Epidermal melanocyte (primary cell): ENCODE measurements at regions not wholly inside any gene's neighbourhood (a gene's known extent, or its start where the extent isn't known, plus 50 kb on each side); places are given as distances from the start of the nearest gene placed in this dataset.
"Not testable (repeated sequence)": the region's sequence is repeated elsewhere in the genome, so short reads cannot be mapped to it uniquely, and the experiment has no call there.

Source experiments
- DNase-seq: peaks from one replicate; pipeline ENCODE4 v3.0.0; 2011; ENCODE audit warnings: low spot score; ENCODE audit not compliant: insufficient read length

DNA sequence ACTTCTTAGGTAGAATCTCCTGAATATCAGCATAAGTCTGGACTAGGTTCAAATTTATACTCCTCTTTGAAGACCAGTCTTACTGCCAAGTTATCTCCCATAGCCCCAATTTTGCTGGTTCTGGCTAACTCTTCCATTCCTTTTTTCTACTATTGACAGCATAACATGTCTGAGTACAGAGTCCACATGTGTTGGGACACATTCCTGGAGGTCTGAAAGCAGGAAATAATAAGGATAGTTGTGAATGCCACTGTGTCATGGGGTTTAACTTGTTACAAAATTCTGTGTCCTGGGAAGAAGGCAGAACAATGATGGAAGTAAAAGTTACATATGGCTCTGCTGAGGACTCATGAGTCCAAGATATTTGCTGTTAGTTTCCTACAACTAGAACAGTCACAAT lies 57.4 kb upstream of the ZBTB20 start:
- DNase-seq = no peak

- no peak for DNase-seq
Observed at GRCh38 chr3:115208066-115208750, 61.1 kb upstream of the ZBTB20 start.

DNA sequence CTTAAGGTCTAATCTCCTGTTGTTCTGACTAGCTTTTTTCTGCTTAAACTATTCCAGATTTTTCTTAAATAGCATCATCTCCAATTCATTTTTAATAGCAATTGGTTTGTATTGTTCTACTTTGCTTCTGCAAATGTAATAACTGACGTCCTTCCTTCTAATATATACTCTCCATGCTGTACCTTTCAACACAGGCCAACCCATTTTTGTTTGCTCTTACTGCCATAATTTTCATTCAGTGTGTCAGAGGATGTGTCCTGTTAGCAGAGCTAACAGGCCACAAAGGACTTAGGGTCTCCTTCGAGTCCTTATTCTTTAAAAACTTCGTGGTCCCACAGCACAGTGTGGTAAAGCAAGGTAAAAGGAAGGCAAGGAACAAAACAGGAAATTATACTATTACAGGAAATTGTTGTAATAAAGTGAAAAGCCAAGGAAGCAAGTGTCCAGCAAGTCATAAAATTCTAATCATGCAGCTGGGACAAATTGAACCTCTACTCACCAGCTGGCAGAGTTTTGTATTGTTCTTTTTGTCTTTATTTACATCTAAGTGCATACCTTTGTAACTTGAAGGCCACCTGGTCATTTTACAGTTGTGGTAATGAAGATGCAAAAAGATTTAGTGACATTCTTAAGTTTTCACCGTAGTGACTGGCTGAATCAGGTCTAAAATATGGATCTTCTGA lies 64.9 kb upstream of the ZBTB20 start:
- no peak for DNase-seq

- DNase-seq = no peak
Observed at GRCh38 chr3:115212615-115213014, 65.5 kb upstream of the ZBTB20 start.

DNA sequence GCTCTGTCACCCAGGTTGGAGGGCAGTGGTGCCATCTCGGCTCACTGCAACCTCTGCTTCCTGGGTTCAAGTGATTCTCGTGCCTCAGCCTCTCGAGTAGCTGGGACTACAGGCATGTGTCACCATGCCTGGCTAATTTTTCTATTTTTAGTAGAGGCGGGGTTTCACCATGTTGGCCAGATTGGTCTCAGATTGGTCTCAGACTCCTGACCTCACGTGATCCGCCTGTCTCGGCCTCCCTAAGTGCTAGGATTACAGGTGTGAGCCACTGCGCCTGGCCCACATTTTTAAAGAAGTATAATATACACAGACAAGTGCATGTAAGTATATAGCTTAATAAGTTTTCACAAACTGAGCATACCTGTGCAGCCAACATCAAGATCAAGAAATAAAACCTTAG lies 66.0 kb upstream of the ZBTB20 start:
- not testable (repeated sequence) for DNase-seq

GRCh38 chr3:115217292-115217677 lies 70.2 kb upstream of the ZBTB20 start:
- no peak for DNase-seq

GRCh38 chr3:115217678-115218451 lies 70.8 kb upstream of the ZBTB20 start:
- no peak for DNase-seq

GRCh38 chr3:115218859-115219258 lies 71.8 kb upstream of the ZBTB20 start:
- DNase-seq = no peak

DNA sequence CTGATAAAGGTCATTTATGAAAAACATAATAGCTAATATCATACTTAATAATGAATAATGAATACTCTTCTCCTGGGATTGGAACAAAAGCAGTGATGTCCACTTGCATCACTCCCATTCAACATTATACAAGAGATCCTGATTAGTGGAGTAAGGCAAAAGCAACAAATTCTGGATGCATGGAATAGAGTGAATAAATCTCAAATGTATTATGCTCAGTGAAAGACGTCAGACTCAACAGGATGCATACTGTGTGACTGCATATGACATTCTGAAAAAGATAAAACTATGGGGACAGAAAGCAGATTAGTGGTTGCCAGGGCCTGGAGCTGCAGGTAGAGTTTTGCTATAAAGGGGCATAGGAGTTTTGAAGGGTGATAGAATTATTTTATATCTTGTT lies 77.6 kb upstream of the ZBTB20 start:
- DNase-seq = no peak

DNA sequence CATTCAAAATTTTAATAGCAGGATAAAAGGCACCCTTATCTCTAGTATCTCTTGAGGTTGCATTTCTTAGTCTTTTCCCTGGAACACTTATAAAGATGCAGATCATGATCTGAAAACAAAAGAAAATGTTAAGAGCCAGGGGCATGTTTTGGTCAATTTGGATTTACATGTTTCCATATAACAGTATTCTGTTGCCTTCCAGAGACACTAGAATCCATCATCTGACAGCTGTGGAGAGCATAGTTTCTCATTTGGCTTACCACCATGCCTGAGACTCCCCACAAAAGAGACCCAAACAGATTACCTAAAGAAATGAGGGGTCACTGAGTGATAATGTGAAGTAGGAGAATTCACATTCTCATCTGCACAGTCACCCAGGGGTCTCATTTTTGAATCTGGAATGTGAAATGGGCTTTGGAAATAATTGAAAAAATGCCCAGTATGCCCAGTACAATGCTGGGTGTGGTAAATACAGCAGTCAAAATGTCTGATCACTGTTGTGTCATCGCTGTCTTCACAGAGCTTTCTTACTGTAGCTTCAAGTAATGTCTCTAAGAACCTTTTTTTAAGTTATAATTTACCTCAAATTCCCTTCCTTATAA lies 79.9 kb upstream of the ZBTB20 start:
- DNase-seq = no peak

DNA sequence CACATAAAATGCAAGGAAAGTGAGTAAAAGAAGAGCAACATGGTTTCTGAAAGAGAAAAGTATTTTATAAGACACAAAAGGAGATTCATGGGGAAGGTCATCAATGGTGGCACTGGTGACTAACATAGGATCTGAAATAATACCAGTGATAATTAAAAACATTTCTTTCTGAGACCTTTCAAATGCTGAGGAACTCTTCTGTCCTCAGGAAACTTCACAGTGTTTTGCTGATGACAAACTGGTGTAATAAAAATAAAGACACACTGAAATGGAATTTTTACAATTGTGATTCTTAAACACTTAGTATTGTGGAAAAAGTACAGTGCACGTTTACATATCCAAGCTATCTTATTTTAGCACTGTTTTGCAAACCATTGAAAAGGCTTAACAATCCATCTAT lies 80.4 kb upstream of the ZBTB20 start:
- no peak for DNase-seq

- no peak for DNase-seq
Observed at GRCh38 chr3:115228266-115228665, 81.2 kb upstream of the ZBTB20 start.

DNA sequence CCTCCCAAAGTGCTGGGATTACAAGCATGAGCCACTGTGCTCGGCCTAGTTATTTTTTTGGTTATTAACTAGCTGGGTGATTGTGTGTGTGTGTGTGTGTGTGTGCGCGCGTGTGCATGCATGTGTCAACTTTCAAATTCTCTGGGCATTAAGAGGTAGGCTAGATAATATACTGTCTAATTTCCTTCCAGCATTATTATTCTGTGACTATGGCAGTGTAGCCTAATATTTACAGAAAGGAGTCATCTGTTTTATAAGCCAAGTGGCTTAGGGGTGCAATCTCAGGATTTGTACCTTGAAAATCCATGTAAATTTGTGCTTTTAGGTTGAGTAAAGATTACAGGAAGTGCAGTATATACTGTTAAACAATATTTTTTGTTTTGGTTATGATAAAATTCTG lies 85.1 kb upstream of the ZBTB20 start:
- DNase-seq = no peak

- DNase-seq = no peak
Observed at GRCh38 chr3:115233021-115233420, 85.9 kb upstream of the ZBTB20 start.

DNA sequence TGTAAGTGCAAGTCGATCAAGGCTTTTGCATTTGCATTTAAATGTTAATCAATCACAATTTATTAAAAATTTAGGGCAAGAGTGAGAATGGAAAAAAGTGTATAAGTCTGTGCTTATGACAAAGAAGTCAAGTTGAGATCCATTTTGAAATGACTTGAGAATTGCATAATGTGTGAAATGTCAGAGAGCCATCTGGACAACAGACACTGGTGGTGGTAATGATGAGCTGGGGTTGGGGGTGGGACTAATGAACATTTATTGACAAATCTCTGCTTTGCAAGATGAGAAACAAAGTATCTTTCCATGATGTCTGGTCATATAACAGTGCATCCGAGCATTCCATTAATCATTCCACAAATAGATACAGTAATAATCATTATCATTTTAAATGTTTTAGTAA lies 89.4 kb upstream of the ZBTB20 start:
- no peak for DNase-seq

DNA sequence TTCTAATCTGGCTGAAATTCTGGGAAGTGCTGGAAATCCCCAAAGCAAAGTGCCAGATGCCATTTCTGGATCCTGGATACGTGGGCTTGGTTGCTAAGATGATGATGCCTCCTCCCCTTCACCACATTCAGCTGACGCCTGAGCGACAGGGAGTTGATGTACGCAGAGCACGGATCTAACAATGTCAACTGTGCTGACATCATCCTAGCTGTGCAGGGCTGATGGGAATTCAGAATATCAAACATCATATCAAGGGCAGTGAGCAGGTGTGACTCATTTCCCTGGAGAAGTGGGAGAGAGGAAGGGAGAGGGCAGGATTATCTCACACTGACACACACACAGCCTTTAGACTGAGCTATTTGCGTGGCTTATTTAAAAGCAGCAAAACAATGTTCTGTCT lies 92.6 kb upstream of the ZBTB20 start:
- no peak for DNase-seq

DNA sequence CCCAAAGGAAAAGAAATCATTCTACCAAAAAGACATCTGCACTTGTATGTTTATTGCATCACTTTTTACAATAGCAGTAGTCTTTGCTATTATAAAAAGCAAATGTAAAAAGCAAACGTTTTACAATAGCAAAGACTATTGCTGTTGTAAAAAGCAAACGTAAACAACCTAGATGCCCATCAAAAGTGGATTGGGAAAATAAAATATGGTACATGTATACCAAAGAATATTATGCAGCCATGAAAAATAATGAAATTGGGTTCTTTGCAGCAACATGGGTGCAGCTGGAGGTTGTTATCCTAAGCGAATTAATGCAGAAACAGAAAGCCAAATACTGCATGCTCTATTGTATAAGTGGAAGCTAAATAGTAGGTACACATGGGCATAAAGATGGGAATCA lies 97.3 kb upstream of the ZBTB20 start:
- no peak for DNase-seq

- DNase-seq = peak; percentile 23
Observed at GRCh38 chr3:115245438-115245837, 98.3 kb upstream of the ZBTB20 start.

DNA sequence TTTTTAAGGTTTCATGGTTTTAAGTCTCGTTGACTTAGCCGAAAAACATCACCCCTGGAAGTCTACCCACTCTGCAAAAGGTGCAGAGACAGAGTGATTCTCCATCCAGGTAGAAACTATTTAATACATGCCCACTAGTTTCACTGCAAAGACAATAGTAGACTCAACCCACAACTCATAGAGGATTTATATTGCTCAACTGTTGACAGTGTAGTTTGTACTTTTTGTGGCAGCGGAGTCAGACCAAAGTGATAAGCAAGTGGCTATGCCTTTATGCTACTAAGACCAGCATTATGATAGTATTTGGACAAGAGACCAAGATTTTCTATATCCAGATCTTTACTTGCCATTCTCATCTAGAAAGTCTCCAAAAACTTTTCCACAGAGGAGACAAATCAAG lies 98.8 kb upstream of the ZBTB20 start:
- no peak for DNase-seq

- DNase-seq = no peak
Observed at GRCh38 chr3:115246461-115247020, 99.5 kb upstream of the ZBTB20 start.

DNA sequence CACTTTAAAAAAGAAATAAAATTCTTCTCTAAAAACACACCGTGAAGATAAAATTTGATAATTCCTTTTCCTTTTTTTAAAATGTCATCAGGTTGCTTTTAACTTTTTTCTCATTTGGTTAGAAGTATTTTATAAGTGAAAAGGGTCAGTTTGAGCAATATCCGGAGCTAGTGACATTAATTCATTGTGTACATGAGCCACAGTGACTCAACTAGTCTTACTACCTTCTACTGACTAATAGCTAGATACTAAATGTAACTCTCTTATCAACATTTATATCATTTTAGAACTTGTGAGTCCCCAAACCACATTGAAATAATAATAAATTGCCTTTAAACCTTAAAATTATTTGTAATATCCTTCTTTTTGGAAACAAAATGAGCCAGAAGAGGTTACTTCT lies 101.2 kb upstream of the ZBTB20 start:
- DNase-seq = no peak

GRCh38 chr3:115251509-115251908 lies 104.4 kb upstream of the ZBTB20 start:
- DNase-seq = no peak
